Esophagus muscularis mucosa (tissue), 4 donors: ENCODE measurements at regions not wholly inside any gene's neighbourhood (a gene's known extent, or its start where the extent isn't known, plus 50 kb on each side); places are given as distances from the start of the nearest gene placed in this dataset.
"Not testable (repeated sequence)": the region's sequence is repeated elsewhere in the genome, so short reads cannot be mapped to it uniquely, and the experiment has no call there.

Experiments used
- EP300 ChIP-seq: sonication (generic); formaldehyde crosslinking; IDR thresholded peaks from one replicate; pipeline ENCODE4 v1.6.1; 2017; ENCODE audit warnings: antibody characterized with exemption
- POLR2A ChIP-seq: fragments of 450-650 bp; IDR thresholded peaks from one replicate; pipeline ENCODE4 v1.6.1; 2017; ENCODE audit warnings: antibody characterized with exemption, moderate library complexity, mild to moderate bottlenecking, low read depth
- POLR2AphosphoS5 ChIP-seq, 2 donors: sonication (generic); formaldehyde crosslinking; IDR thresholded peaks; one replicate each; pipeline ENCODE4 v1.6.1; 2017; ENCODE audit warnings: antibody characterized with exemption in 2 of 2
- TF ChIP-seq, protein P1 (sequence below), 3 experiments: fragments of 200-600 bp in 2 of 3; fragments of 450-650 bp in 1 of 3; sonication (generic) in 2 of 3; IDR thresholded peaks; one replicate each; pipeline ENCODE4 v1.5.1; 2017 to 2019; ENCODE audit warnings: antibody characterized with exemption in 3 of 3, mild to moderate bottlenecking in 2 of 3, moderate library complexity in 1 of 3

- TF ChIP-seq POLR2A; POLR2AphosphoS5 (IDR thresholded peaks at IDR 0.05); EP300: not testable (repeated sequence)
- TF ChIP-seq, protein P1, sequence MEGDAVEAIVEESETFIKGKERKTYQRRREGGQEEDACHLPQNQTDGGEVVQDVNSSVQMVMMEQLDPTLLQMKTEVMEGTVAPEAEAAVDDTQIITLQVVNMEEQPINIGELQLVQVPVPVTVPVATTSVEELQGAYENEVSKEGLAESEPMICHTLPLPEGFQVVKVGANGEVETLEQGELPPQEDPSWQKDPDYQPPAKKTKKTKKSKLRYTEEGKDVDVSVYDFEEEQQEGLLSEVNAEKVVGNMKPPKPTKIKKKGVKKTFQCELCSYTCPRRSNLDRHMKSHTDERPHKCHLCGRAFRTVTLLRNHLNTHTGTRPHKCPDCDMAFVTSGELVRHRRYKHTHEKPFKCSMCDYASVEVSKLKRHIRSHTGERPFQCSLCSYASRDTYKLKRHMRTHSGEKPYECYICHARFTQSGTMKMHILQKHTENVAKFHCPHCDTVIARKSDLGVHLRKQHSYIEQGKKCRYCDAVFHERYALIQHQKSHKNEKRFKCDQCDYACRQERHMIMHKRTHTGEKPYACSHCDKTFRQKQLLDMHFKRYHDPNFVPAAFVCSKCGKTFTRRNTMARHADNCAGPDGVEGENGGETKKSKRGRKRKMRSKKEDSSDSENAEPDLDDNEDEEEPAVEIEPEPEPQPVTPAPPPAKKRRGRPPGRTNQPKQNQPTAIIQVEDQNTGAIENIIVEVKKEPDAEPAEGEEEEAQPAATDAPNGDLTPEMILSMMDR (IDR thresholded peaks at IDR 0.05), result not testable (repeated sequence)
Measured at GRCh38 chr3:146700025-146700424, 94.9 kb upstream of the PLSCR5 start.
